ENCODE measurements at regions not wholly inside any gene's neighbourhood (a gene's known extent, or its start where the extent isn't known, plus 50 kb on each side); places are given as distances from the start of the nearest gene placed in this dataset.

- DNase-seq (ENCODE audit: low read depth): no peak
- no peak overlapping the region for H3K4me3 ChIP-seq (ENCODE audit: low read depth, low read length)
- no peak for TF ChIP-seq CTCF (conservative IDR thresholded peaks at IDR 0.05; ENCODE audit: low read depth, low read length)
Observed at GRCh38 chr1:22315315-22316078, 136.2 kb upstream of the ZBTB40 start.

GRCh38 chr1:22317231-22317919 lies 134.3 kb upstream of the ZBTB40 start:
- peak; percentile 30 for DNase-seq (ENCODE audit: low read depth)
- TF ChIP-seq CTCF (conservative IDR thresholded peaks at IDR 0.05; ENCODE audit: low read depth, low read length): peak; percentile 76
- no peak overlapping the region for H3K4me3 ChIP-seq (ENCODE audit: low read depth, low read length)

GRCh38 chr1:22317920-22318243 lies 133.8 kb upstream of the ZBTB40 start:
- DNase-seq (ENCODE audit: low read depth): no peak
- no peak for TF ChIP-seq CTCF (conservative IDR thresholded peaks at IDR 0.05; ENCODE audit: low read depth, low read length)
- no peak overlapping the region for H3K4me3 ChIP-seq (ENCODE audit: low read depth, low read length)

GRCh38 chr1:22318279-22318981 lies 133.2 kb upstream of the ZBTB40 start:
- DNase-seq (ENCODE audit: low read depth): no peak
- TF ChIP-seq CTCF (conservative IDR thresholded peaks at IDR 0.05; ENCODE audit: low read depth, low read length): no peak
- H3K4me3 ChIP-seq (ENCODE audit: low read depth, low read length): no peak overlapping the region

- no peak for TF ChIP-seq CTCF (conservative IDR thresholded peaks at IDR 0.05; ENCODE audit: low read depth, low read length)
Observed at GRCh38 chr1:22319608-22320007, 132.0 kb upstream of the ZBTB40 start.

GRCh38 chr1:22320587-22321344 lies 130.9 kb upstream of the ZBTB40 start:
- DNase-seq (ENCODE audit: low read depth): no peak
- TF ChIP-seq CTCF (conservative IDR thresholded peaks at IDR 0.05; ENCODE audit: low read depth, low read length): no peak

More at GRCh38 chr1:22319608-22320007, 132.0 kb upstream of the ZBTB40 start:
- no peak overlapping the region for H3K4me3 ChIP-seq (ENCODE audit: low read depth, low read length)
- DNase-seq (ENCODE audit: low read depth): no peak

More at GRCh38 chr1:22320587-22321344, 130.9 kb upstream of the ZBTB40 start:
- H3K4me3 ChIP-seq (ENCODE audit: low read depth, low read length): no peak overlapping the region

All from choroid plexus epithelial cell (primary cell).